HEK293T (cell line): ENCODE measurements at regions not wholly inside any gene's neighbourhood (a gene's known extent, or its start where the extent isn't known, plus 50 kb on each side); places are given as distances from the start of the nearest gene placed in this dataset.

Source experiments
- BHLHE40 ChIP-seq: fragments of 450-650 bp; IDR thresholded peaks from 2 replicates; pipeline ENCODE4 v1.6.1; 2016; ENCODE audit warnings: mild to moderate bottlenecking, moderate library complexity, borderline replicate concordance
- FOXA1 ChIP-seq: fragments of 450-650 bp; IDR thresholded peaks from 2 replicates; pipeline ENCODE4 v1.6.1; 2016; ENCODE audit warnings: mild to moderate bottlenecking
- FOXM1 ChIP-seq: fragments of 450-650 bp; IDR thresholded peaks from 2 replicates; pipeline ENCODE4 v1.6.1; 2017; ENCODE audit warnings: mild to moderate bottlenecking, borderline replicate concordance
- SP1 ChIP-seq: fragments of 450-650 bp; IDR thresholded peaks from 2 replicates; pipeline ENCODE4 v1.6.1; 2017
- TARDBP ChIP-seq: fragments of 450-650 bp; IDR thresholded peaks from 2 replicates; pipeline ENCODE4 v1.6.1; 2016
- TF ChIP-seq, protein P1 (sequence below): fragments of 450-650 bp; IDR thresholded peaks from 2 replicates; pipeline ENCODE4 v1.6.1; 2016

DNA sequence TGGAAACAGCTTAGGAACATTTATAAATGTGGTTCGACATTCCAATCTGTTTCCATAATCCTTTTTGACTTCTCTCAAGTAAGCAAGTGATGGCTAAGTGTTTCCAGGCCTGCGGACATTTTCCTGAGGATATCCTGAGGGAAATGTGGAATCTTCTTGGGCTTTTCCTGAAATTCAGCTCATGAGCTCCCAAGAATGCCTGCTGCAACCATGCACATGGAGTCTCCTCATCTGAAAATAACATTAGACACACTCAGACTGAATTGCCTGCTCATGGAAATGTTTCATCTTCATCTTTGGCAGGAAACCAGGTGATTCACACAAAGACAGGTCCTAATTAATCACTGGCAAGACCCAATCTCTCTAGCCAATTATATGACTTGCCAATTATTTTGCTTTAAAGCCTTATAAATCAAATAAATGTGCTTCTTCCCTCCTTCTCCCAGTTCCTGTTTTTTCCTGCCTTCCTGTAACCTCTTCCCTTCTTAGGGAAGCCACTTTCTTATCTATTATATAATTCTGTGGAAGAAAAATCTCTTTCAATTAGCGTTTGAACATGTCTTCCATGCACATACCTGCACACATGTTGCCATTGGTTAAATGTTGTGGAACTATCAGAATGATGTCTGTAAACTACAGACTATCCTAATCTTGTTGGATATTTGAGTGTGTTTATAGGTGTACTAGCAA lies 104.6 kb upstream of the MXRA5 start:
- no peak for TF ChIP-seq FOXM1
- no peak for TF ChIP-seq FOXA1
- TF ChIP-seq, protein P1, sequence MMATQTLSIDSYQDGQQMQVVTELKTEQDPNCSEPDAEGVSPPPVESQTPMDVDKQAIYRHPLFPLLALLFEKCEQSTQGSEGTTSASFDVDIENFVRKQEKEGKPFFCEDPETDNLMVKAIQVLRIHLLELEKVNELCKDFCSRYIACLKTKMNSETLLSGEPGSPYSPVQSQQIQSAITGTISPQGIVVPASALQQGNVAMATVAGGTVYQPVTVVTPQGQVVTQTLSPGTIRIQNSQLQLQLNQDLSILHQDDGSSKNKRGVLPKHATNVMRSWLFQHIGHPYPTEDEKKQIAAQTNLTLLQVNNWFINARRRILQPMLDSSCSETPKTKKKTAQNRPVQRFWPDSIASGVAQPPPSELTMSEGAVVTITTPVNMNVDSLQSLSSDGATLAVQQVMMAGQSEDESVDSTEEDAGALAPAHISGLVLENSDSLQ, result no peak
- TF ChIP-seq TARDBP, result no peak
- no peak for TF ChIP-seq BHLHE40
- no peak for TF ChIP-seq SP1
